Large intestine (tissue), 3 donors: ENCODE measurements at regions not wholly inside any gene's neighbourhood (a gene's known extent, or its start where the extent isn't known, plus 50 kb on each side); places are given as distances from the start of the nearest gene placed in this dataset.

Experiments
- DNase-seq, 2 donors: peaks; one replicate each; pipeline versions ENCODE4 v3.0.0 to v3.0.0-alpha.2; 2013
- H3K27ac ChIP-seq: one replicate; pipeline ENCODE4 v1.5.1; 2013; ENCODE audit warnings: low read length
- H3K27me3 ChIP-seq: 2 replicates; pipeline ENCODE4 v1.6.1; 2013; ENCODE audit warnings: low read length; ENCODE audit not compliant: control insufficient read depth, insufficient read depth
- H3K36me3 ChIP-seq: 2 replicates; pipeline ENCODE4 v1.6.1; 2013; ENCODE audit warnings: low read length; ENCODE audit not compliant: control insufficient read depth, insufficient read depth
- H3K4me1 ChIP-seq: one replicate; pipeline ENCODE4 v1.6.1; 2013; ENCODE audit warnings: low read length; ENCODE audit not compliant: control insufficient read depth, insufficient read depth
- H3K4me3 ChIP-seq: one replicate; pipeline ENCODE4 v1.5.1; 2013; ENCODE audit warnings: low read length
- H3K9me3 ChIP-seq: one replicate; pipeline ENCODE4 v1.6.1; 2013; ENCODE audit warnings: mild to moderate bottlenecking, low read depth, low read length, moderate library complexity; ENCODE audit not compliant: control insufficient read depth
- WGBS: methylation state at CpG from one replicate; pipeline ENCODE4 v1.1.5; 2013; ENCODE audit warnings: low lambda C conversion rate; ENCODE audit not compliant: insufficient coverage; 5-methylcytosine and 5-hydroxymethylcytosine counted together

DNA sequence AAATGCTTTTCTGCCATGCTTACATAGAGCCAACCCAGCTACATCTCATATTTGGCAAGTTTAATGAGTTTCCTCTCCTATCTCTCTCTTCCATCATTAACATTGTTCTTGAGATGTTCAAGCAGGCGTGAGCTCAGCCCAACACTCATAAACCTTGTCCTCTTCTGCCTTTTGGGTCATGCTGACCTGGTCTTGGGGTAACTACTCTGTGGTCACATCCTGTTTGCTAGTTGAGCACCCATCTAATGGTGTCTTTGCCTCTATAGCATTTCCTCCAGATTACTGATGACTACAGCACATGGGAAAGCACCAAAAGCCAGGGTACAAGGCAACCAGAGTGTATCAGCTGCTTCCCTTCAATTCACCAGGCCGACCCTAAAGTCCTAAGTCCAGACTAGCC lies 366.9 kb upstream of the HNRNPA3 start:
- Histone ChIP-seq H3K36me3 (no peaks in the 10 kb centered on the region), H3K27me3 (peaks cover 18% of the 10 kb centered on the region), H3K9me3 (no peaks in the 10 kb centered on the region), H3K4me1 (no peaks in the 10 kb centered on the region), H3K4me3 (no peak overlapping the region), H3K27ac (no peak overlapping the region)
- no CpG with 5 or more reads among the region's 2 CpGs for WGBS
- peak in 1 of 2 donors; percentile 6 for DNase-seq

DNA sequence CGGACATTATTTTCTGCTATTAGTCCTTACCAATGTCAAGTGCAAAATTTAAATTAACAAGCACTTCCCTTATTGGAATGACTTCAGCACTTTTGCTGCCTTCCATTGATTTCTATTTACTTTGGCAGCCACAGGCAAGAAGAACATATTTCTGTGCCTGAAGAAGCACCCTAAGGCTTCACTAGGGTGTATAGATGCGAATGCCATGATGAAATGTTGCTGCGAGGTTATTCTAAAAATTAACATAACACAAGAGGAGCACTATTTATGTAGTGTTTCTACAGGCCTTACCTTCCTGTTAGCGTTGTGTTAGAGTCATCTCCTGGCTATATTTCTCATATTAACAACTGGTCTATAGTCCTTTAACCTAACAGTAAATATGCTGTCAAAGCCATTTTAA lies 365.0 kb upstream of the HNRNPA3 start:
- H3K27me3 ChIP-seq: peaks cover 11% of the 10 kb centered on the region
- no peak overlapping the region for H3K4me3 ChIP-seq
- H3K27ac ChIP-seq: no peak overlapping the region
- WGBS: no CpG with 5 or more reads among the region's 4 CpGs
- H3K9me3 ChIP-seq: no peaks in the 10 kb centered on the region
- H3K4me1 ChIP-seq: no peaks in the 10 kb centered on the region
- no peaks in the 10 kb centered on the region for H3K36me3 ChIP-seq
- DNase-seq: no peak

DNA sequence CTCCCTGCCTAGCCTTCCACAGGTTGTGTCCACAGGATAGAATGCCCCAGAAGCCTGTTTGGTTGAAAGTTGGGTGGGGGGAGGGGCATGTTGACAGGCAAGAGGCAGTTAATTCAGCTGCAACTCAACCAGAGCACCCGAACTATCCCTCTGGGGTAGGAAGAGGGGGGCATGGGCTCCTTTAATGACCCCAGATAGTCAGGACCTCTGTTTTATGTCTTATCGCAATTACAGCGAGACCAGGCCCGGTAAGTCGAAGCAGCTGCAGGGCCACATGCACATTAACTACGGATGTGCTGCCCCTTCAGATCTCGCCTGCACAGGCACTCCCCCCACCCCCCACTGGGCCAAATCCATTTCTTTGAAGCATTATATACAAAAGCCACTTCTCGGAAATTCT lies 363.8 kb upstream of the HNRNPA3 start:
- no peak overlapping the region for H3K4me3 ChIP-seq
- no CpG with 5 or more reads among the region's 8 CpGs for WGBS
- no peaks in the 10 kb centered on the region for H3K4me1 ChIP-seq
- H3K9me3 ChIP-seq: no peaks in the 10 kb centered on the region
- H3K27ac ChIP-seq: no peak overlapping the region
- peaks cover 11% of the 10 kb centered on the region for H3K27me3 ChIP-seq
- no peaks in the 10 kb centered on the region for H3K36me3 ChIP-seq
- no peak for DNase-seq

DNA sequence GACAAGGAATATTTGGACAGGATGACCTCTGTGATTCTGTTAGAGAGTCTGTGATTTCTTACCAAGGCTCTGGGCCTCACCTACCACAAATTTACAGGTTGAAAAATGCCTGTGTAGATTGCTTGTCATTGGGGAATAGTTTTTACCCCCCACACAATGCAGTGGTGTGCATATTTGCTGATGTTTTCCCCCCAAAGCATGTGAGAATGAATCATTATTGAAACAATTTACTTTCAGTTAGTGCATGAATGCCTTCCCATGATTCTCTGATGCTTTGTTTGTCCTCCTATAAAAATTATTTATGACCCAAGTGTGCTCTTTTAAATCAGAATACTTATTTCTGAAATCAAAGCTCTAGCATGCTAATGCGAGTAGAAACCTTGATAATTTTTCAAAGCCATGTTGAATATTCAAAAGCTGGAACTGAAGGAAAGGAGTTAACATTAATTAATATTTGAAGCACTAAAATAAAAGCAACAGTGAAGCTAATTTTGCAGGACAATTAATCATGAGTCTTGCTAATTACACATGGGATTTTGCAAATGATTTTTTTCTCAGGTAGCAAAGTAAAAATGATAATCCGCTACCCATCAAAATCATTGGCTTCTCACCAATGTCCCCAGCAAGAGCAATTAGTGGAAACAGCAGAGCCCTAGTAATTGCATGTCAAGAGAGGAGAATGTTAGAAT lies 361.2 kb upstream of the HNRNPA3 start:
- no peaks in the 10 kb centered on the region for H3K36me3 ChIP-seq
- H3K27ac ChIP-seq: no peak overlapping the region
- H3K4me3 ChIP-seq: no peak overlapping the region
- H3K27me3 ChIP-seq: peaks cover 11% of the 10 kb centered on the region
- H3K9me3 ChIP-seq: no peaks in the 10 kb centered on the region
- 100% methylated on average over 1 of the region's 2 CpGs for WGBS
- no peak for DNase-seq
- no peaks in the 10 kb centered on the region for H3K4me1 ChIP-seq

DNA sequence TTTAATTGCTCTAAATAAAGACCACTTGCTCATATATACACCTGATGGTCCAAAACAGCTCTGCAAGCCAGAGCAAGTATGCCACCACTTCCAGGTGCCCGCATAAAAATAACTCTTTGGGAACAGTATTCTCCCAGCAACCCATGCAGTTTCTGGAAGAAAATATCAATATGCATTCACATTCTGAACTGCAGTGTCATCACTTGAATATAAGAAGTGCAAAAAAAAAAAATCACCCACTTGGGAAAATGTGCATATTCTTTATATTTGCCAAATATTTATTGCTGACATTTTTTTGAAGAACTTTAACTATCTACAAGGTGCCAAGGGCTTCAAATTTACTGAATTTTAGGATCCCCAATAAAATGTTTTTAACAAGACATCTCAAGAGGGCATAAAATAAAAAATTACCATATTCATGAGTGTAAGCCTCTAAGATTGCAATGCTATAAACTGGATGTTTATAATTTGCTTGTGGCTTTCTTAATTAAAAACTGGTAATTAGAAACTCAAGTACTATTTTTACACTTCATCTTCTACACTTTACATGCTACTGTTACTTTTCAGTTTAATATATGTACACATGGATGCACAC lies 360.6 kb upstream of the HNRNPA3 start:
- no peaks in the 10 kb centered on the region for H3K36me3 ChIP-seq
- H3K4me1 ChIP-seq: no peaks in the 10 kb centered on the region
- no peak overlapping the region for H3K27ac ChIP-seq
- no CpG with 5 or more reads among the region's 1 CpG for WGBS
- H3K27me3 ChIP-seq: peaks cover 11% of the 10 kb centered on the region
- no peak overlapping the region for H3K4me3 ChIP-seq
- no peak for DNase-seq
- H3K9me3 ChIP-seq: no peaks in the 10 kb centered on the region

DNA sequence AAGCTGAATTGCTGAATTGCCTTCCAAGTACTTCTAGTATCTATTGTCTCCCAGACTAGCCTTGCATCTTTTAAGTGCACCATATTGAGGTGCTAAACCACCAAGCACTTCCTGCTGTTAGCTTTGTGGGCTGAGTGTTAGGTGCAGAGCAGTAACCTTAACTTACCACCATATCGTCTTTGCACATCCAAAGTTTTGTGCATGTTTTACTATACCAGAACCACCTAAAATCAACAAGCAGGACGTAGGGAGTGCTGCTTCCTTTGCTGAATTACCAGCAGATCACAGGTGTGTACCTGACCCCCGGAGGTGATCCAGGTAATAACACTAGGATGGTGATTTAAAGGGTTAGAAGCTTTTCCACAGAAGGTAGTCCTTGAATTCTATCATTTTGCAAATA lies 359.9 kb upstream of the HNRNPA3 start:
- Histone ChIP-seq H3K36me3 (no peaks in the 10 kb centered on the region), H3K4me3 (no peak overlapping the region), H3K27me3 (peaks cover 11% of the 10 kb centered on the region), H3K27ac (no peak overlapping the region), H3K9me3 (no peaks in the 10 kb centered on the region), H3K4me1 (no peaks in the 10 kb centered on the region)
- WGBS: no CpG with 5 or more reads among the region's 3 CpGs
- DNase-seq: peak in 1 of 2 donors; percentile 23

DNA sequence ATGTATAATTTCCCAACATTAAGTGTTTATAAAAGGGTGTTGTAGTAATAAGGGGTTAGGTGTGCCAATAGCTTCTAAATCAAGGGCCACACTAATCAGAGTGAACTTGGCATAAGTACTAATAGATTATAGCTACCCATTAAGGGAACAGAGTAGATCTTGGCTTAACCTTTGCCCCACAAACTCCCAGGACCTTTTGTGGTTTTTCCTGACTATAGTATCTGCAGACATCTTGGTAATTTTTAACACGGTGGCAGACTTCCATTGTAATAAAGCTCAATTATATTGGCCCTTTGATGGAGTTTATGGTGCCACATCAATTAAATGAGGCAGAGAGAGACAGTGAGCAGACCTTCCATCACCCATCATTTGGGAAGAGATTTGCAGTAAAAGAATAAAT lies 358.5 kb upstream of the HNRNPA3 start:
- no peaks in the 10 kb centered on the region for H3K9me3 ChIP-seq
- H3K27ac ChIP-seq: no peak overlapping the region
- no peak overlapping the region for H3K4me3 ChIP-seq
- H3K4me1 ChIP-seq: no peaks in the 10 kb centered on the region
- DNase-seq: peak in 1 of 2 donors; percentile 11
- WGBS: no CpG with 5 or more reads among the region's 1 CpG
- H3K36me3 ChIP-seq: no peaks in the 10 kb centered on the region
- H3K27me3 ChIP-seq: peaks cover 6% of the 10 kb centered on the region

DNA sequence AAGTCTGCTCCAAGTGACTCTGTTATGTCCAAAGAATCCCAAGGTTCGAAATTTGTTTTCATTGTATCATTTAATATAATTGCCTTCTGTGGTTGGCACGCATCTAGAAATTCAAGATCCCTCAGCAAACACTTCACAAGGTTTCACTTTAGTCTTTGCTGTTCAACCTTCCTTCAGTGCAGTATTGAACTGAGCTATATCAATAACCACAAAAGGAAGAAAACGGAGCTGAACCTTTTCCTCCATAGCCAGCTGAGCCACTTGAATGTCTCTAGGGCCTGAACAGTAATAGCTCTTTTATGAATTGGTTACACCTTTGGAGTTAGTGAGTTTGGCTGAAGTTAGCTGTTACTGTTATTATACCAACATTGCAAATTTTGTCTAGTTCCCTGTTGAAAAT lies 357.7 kb upstream of the HNRNPA3 start:
- DNase-seq: no peak
- Histone ChIP-seq H3K36me3 (no peaks in the 10 kb centered on the region), H3K4me1 (no peaks in the 10 kb centered on the region), H3K27me3 (peaks cover 7% of the 10 kb centered on the region), H3K4me3 (no peak overlapping the region), H3K27ac (no peak overlapping the region), H3K9me3 (no peaks in the 10 kb centered on the region)
- WGBS: 100% methylated on average over 1 of the region's 3 CpGs

DNA sequence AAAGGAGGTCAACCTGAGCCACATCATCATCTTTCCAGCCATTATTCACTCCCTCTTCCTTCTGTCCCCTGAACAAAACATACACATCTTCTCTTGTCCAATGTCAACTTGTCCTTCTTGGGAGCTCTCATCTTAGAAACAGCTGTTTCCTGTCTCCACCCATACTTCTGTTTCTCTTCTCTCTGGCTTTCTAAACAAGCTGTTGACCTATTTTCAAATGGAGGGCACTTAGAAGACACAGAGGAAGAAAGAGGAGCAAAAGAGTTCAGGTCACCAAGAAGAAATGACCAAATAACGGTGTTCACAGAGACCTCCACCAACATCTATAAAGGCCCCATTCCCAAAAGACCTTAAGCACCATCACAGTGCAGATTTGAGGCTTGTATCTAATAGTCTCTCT lies 355.9 kb upstream of the HNRNPA3 start:
- H3K27me3 ChIP-seq: peaks cover 3% of the 10 kb centered on the region
- no peak overlapping the region for H3K4me3 ChIP-seq
- no peak overlapping the region for H3K27ac ChIP-seq
- peak in 1 of 2 donors; percentile 2 for DNase-seq
- H3K36me3 ChIP-seq: no peaks in the 10 kb centered on the region
- WGBS: no CpG with 5 or more reads among the region's 1 CpG
- H3K4me1 ChIP-seq: no peaks in the 10 kb centered on the region
- no peaks in the 10 kb centered on the region for H3K9me3 ChIP-seq

DNA sequence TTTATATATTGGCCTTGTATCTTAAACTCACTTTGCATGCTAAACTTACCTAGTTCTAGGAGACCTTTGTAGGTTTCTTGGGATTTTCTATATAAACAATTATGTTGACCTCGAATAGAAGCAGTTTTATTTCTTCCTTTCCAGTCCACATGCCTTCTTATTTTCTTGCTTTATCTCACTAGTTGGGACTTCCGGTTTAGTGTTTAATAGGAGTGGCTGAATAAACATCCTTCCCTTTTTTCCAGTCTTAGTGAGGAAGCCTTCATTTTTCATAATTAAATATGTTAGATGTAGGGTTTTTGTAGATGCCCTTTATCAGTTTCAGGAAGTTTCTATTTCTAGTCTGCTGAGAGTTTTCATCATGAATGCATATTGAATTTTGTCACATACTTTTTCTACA lies 347.3 kb upstream of the HNRNPA3 start:
- H3K27me3 ChIP-seq: no peaks in the 10 kb centered on the region
- H3K4me1 ChIP-seq: no peaks in the 10 kb centered on the region
- no peaks in the 10 kb centered on the region for H3K9me3 ChIP-seq
- no peak overlapping the region for H3K27ac ChIP-seq
- H3K4me3 ChIP-seq: no peak overlapping the region
- DNase-seq: no peak
- WGBS: 86% methylated on average over 1 of the region's 2 CpGs
- H3K36me3 ChIP-seq: no peaks in the 10 kb centered on the region

DNA sequence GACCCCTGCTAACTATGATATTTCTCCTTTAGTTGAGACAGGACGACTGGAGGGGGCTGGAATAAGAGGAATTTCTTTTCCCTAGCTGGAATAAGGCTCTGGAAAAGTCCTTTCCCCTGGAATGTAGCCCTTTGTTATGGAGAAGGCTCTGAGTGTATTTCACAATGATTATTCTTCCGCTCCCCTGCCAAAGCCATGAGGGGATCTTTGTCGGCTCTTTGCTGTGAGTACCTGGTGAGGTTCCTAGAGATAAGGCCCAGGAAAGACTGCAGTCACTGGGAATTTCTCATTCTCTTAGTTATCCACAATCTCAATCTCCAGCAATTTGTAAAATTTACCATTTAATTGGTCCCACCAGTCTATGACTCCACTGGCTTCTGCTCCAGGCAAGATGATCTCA lies 340.2 kb upstream of the HNRNPA3 start:
- Histone ChIP-seq H3K27me3 (no peaks in the 10 kb centered on the region), H3K4me1 (no peaks in the 10 kb centered on the region), H3K36me3 (no peaks in the 10 kb centered on the region), H3K9me3 (peaks cover 3% of the 10 kb centered on the region), H3K4me3 (no peak overlapping the region), H3K27ac (no peak overlapping the region)
- DNase-seq: no peak
- no CpG with 5 or more reads among the region's 3 CpGs for WGBS
